Endothelial cell of hepatic sinusoid (primary cell): ENCODE measurements at regions not wholly inside any gene's neighbourhood (a gene's known extent, or its start where the extent isn't known, plus 50 kb on each side); places are given as distances from the start of the nearest gene placed in this dataset.
"Not testable (repeated sequence)": the region's sequence is repeated elsewhere in the genome, so short reads cannot be mapped to it uniquely, and the experiment has no call there.

Experiments used
- in situ Hi-C: cut with HindIII; loops from 2 replicates; pipeline ENCODE4 v1.10.0; 2017; ENCODE audit warnings: low sequenced_read_pairs

DNA sequence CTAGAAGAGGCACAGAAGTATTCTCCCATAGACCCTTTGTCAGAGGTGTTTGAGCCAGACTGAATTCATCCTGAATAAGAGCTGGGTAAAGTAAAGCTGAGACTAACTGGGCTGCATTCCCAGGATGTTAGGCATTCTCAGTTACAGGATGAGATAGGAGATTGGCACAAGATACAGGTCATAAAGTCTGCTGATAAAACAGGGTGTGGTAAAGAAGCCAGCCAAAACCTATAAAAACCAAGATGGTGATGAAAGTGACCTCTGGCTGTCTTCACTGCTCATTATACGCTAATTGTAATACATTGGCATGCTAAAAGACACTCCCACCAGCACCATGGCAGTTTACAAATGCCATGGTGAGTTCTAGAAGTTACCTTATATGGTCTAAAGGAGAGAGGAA, 364.9 kb upstream of the TMEFF2 start:
- in situ Hi-C loops, result no loop called here

DNA sequence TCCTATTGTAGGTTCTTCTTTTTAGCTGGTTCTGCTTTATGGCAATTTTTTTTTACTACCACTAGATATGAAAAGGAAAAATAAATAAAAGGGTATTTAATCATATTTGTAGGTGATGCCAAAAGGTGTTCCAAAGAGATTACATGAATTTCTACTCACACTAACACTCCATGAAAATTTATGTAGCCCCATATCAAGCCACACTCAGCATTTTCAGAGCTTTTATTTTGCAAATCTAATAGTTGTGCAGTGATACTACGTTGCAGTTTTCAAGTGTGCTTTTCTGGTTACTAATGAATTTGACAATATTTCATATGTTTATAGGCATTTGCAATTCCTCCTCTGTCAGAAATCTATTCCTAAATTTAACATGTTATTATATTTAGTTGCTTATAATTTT, 363.9 kb upstream of the TMEFF2 start:
- in situ Hi-C loops, result no loop called here

DNA sequence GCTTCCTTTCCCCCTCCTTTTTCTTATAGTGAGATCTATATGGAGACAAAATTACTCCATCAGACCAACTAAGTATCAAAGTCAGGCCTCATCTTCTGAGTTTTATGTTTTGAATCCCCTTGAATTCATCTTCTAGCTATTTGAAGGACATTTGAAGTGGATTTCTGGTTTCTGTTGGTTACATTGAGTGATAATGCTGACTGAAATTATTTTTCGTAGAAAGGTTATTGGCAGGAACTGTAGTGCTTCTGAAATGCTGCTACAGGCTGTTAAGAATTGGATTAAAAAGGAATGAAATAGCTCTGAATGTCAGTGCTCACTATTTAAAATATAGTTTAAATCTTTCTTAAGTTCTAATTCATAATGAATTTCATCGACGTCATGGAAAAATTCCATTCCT, 361.0 kb upstream of the TMEFF2 start:
- in situ Hi-C loops, result no loop called here

DNA sequence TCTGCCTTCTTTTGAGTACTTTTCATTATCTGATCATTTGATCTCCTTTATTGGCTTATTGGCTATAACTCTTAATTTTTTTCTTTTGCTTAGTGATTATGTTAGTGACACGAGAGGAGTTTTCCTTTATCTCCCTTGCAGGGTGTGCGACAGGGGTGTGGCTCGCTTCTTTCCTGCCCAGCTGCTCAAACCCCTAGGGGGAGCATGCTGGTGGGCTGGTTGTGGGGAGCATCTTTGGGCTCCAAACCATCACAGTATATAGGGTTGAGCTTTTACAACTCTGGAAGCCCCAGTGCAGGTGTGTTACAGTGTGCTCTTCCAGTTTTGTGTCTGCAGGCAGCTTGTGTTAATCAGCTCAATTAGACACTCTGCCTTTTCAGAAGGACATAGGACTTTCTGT, 357.0 kb upstream of the TMEFF2 start:
- in situ Hi-C loops, result no loop called here

DNA sequence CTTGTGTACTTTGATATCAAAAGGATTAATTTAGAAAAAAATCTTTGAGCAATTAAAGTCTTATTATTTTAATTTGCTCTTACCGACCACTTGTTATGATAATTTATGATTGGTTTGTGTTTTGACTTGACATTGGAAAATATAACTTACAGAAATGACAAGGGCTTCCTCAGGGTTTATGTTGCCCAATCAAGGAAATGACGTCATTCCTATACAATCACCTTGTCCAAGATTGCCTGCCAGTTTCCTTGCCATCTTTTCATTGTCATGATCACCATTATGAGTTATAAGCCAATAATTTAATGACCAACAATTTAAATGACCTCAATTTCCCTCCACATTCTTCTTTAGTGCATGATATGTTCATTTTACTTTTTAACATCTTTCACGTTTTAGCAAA, 351.8 kb upstream of the TMEFF2 start:
- in situ Hi-C loops, result no loop called here

DNA sequence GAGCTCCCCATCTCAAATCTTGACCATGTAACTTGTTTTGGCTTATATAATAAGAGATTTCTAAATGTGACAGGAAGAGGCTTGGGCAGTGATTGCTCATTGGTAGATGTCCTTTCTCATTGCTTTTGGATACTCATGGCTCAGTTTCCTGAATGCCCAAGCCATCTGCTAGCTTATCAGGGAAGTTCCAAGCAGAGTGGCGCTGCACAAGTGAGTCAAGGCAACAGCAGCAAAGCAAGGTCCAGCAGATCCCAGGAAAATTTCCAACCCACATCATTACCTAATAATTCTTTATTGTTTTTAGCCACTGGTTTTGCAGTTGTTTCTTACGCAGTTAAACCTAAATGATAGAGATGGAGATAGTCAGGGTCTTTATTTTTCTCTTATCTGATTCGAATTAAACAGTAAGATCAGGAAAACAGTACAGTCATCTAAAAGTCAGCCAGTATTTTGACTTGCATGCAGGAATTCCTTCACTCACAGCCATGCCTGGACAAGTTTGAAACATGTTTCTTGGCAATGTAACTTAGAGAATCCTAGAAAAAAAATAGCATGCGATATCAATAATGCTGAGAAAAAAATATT, 349.7 kb upstream of the TMEFF2 start:
- in situ Hi-C loops, result no loop called here

DNA sequence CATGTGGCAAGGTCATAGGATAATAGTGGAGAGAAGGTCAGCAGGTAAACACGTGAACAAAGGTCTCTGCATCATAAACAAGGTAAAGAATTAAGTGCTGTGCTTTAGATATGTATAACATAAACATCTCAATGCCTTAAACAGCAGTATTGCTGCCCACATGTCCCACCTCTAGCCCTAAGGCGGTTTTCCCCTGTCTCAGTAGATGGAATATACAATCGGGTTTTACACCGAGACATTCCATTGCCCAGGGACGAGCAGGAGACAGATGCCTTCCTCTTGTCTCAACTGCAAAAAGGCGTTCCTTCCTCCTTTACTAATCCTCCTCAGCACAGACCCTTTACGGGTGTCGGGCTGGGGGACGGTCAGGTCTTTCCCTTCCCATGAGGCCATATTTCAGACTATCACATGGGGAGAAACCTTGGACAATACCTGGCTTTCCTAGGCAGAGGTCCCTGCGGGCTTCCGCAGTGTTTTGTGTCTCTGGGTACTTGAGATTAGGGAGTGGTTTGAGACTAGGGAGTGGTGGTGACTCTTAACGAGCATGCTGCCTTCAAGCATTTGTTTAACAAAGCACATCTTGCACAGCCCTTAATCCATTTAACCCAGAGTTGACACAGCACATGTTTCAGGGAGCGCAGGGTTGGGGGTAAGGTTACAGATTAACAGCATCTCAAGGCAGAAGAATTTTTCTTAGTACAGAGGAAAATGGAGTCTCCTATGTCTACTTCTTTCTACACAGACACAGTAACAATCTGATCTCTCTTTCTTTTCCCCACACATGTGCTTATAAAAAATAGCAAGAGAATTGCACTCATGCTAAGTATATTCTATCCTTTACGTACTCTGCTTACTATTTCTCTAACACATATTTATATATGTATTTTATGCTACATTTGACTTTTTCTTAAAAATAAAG, 347.7 kb upstream of the TMEFF2 start:
- in situ Hi-C loops, result not testable (repeated sequence)

DNA sequence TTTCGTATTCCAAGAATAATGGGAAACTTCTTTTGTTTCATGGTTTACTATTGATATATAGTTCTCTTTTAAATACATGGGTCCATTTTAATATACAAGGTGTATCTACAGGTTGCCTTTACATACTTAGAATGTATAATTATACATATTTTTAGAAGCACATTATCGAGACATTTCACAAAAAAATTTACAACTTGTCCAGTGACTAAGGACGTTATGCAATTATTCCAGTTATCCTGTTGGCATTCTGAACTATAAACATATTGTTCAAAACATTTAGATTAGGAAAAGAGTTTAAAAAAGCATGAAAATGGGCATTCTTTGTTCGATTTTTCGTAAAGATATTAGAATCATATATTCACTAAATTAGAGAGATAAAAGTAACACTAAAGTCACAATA, 344.6 kb upstream of the TMEFF2 start:
- in situ Hi-C loops, result no loop called here

DNA sequence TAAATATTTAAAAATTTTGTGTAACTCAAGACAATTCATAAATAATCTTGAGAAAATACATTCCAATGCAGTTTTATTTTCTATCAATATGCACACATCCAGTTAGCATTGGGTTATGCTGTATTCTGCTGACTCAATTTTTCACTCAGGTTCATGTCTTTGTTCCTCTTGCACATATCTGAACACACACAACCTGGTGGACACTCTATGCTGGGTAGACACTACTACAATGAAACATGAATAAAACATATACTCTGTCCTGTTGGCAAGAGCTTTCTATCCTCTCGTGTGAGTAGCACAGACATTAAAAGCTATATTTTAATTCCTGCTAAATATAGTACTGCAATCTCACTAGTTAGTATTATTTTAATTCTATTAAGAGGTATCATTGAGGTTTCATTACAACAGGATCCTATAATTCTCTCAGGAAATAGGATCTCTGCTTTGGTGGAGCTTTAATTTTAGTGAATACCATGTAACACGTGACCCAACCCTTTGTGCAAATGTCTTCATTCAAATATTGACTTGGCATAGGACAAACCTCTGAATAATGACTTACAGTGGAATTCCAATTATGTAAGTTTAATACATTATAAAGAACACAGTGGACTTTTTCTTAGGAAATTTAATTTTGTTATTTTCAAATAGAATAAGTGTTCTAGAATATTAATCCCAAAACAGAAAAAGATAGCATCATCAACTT, 342.3 kb upstream of the TMEFF2 start:
- in situ Hi-C loops, result no loop called here

DNA sequence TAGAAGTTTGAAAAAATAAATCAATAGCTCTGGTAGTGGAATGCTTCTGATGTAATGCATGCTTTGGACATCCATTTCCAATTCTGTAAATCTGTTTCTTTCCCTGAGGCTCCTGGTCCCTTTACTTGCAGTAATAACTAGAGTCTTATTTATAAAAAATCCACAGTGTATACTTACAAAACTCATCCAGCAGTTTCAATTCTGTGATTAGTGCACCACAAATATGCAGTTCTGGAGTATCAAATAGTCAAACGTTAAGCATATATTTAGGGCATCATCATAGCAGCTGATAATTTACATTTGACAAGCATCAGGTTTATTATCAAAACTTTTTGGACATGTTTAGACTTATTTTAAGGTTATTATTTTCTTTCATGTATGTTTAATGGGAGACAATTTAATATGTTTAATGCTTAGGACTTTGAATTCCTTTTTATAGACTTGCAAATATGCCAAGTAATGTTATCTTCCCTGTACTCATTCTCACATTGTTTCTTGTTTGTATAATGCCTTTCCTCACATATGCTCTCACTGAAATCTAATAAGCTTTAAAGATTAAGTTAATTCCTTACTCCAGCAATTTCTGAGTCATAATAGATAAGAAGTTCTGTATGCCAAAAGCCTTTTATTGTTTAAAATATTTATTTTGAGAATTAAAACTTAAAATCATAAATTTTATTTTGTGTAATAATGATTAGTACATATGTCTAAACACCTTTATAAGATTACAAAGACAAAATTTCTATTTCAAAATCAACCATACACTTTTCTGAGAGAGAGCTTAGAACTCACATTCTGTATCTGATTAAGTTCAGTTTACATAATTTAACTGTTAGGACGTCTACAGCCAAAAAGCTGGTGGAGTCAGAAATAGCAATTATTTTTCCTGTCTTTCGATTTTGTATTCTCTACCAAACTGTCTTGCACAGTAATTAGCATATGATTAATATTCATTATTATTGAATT, 341.5 kb upstream of the TMEFF2 start:
- in situ Hi-C loops, result no loop called here

DNA sequence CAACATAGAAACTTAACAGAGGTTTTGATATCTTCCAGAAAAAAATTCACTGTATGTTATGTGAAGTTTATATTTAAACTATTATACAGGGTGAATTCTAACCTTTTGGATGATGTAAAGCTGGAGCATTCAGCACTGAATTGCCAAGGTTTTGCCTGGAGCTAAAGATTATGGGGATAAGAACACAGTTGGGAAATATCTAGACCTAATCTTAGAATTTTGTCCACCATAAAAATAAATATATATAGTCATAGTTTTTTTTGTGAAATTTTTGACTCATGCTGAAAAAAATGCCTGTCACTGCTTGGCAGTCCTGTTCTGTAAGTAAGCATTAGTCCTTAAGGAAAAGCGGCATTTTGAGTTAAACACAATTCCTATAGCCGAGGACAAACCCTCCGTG, 339.3 kb upstream of the TMEFF2 start:
- in situ Hi-C loops, result no loop called here

DNA sequence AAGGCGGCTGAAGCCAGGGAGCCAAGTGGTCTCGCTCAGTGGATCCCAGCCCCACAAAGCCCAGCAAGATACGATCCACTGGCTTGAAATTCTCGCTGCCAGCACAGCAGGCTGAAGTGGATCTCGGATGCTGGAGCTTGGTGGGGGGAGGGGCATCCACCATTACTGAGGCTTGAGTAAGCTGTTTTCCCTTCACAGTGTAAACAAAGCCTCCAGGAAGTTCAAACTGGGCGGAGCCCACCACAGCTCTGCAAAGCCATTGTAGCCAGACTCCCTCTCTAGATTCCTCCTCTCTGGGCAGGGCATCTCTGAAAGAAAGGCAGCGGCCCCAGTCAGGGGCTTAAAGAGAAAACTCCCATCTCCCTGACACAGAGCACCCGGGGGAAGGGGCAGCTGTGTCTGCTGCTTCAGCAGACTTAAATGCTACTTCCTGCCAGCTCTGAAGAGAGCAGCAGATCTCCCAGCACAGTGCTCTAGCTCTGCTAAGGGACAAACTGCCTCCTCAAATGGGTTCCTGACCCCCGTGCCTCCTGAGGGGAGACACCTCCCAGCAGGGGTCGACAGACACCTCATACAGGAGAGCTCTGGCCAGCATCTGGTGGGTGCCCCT, 330.0 kb upstream of the TMEFF2 start:
- in situ Hi-C loops, result not testable (repeated sequence)

DNA sequence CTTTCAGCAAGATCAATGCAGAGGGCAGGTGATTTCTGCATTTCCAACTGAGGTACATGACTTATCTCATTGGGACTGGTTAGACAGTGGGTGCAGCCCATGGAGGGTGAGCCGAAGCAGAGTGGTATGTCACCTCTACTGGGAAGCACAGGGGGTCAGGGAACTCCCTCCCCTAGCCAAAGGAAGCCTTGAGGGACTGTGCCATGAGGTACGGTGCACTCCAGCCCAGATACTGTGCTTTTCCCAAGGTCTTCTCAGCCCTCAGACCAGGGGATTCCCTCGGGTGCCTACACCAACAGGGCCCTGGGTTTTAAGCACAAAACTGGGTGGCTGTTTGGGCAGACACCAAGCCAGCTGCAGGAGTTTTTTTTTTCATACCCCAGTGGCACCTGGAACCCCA, 329.5 kb upstream of the TMEFF2 start:
- in situ Hi-C loops, result not testable (repeated sequence)

DNA sequence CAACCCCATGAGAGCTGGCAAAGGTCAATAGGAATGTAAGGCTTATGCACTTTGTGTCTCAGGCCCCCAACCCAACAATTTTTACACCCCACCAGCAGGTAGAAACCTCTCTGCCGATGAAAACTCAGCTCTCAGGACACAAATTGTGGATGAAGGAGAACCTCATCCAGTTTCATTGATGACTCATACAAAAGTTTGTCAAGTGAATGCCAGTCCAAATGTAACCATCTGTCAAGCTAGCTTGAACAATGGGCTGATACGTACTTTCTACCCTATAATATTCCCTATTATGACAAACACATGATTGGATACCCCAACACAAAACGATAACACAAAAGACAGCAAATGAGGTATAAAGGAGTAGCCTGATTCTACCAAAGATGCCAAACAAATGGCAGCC, 321.2 kb upstream of the TMEFF2 start:
- in situ Hi-C loops, result no loop called here

DNA sequence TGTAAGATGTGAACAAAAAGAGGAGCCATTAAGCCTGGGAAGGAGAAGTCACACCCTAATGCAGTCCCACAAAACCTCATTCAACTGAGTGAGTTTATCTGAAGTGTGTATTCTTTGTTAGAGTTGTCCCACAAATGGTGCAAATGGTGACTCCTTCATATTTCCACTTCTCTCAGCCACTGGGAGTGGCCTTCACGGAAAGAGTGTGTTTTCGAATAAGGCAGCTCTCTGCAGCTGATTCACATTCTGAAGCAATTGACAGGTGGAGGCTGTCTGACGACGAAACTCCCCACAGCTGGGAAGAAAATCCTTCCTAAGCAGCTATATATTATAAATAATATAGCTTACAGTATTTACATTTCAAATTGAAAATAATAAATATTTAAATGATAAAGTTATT, 318.8 kb upstream of the TMEFF2 start:
- in situ Hi-C loops, result no loop called here

DNA sequence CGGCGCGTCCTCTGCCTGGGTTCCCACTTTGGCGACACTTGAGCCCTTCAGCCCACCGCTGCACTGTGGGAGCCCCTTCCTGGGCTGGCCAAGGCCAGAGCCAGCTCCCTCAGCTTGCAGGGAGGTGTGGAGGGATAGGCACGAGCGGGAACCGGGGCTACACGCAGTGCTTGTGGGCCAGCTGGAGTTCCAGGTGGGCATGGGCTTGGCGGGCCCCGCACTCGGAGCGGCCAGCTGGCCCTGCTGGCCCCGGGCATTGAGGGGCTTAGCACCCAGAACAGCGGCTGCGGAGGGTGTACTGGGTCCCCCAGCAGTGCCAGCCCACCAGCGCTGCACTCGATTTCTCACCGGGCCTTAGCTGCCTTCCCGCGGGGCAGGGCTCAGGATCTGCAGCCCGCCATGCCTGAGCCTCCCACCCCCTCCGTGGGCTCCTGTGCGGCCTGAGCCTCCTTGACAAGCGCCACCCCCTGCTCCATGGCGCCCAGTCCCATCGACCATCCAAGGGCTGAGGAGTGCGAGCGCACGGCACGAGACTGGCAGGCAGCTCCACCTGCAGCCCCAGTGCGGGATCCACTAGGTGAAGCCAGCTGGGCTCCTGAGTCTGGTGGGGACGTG, 313.2 kb upstream of the TMEFF2 start:
- in situ Hi-C loops, result not testable (repeated sequence)

DNA sequence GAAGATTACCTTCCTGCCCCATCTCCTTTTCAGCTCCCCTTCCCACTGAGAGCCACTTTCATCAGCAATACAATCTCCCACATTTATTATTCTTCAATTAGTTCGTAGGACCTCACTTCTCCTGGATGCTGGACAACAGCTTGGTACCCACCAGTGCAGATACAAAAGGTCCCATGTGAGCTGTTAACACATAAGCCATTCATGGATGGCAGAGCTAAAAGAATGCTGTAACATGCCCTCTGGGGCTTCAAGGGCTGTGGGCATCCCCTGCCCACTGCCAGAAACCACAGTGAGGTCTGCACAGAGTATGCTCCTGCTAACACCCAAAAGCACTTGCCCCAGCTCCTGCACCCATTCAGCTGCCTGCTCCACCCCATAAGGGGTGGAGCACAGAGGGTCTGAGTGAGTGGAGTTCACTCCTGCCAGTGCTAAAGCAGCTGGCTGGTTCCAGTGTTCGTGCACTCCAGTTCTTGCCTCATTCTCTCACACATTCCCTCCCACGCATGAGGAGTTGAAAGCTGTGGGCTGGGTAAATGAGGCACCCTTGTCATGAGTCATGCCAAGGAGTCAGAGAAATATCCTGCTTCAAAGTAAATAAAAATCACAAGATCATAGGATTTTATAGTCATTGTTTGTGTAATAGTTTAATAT, 305.9 kb upstream of the TMEFF2 start:
- in situ Hi-C loops, result no loop called here

DNA sequence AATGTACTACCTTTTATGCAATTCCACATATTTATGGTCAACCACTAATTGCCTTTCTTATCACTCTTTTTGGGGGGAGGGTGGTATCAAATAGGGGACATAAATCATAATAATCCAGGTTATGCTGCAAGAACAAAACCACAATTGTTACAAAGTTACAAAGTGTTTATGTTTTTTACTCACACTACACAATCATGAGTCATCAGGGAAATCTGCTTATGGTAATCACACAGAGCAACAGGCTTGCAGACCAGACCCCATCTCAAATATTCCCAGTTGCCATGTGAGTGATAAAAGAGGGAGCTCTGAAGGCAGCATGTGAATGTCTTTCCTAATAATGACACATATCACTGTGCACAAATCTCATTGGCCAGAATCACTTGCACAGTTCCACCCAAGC, 304.7 kb upstream of the TMEFF2 start:
- in situ Hi-C loops, result no loop called here

DNA sequence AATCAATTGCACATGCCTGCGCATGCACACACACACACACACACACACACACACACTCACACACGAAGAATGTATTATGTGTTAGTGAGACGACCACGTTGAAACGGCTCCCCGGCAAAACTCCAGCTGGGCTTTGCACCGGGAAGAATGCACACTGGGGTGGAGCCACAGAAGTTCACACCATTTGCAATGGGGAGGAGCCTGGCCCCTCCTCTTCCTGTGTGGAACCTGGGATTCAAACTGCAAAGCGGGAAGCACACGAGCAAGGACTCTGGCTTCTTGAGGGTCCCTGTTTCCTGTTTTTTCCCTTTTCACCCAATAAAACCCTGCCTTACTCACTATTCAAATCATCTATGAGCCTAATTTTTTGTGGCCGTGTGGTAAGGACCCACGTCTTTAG, 304.0 kb upstream of the TMEFF2 start:
- in situ Hi-C loops, result no loop called here
